ENCODE measurements at regions not wholly inside any gene's neighbourhood (a gene's known extent, or its start where the extent isn't known, plus 50 kb on each side); places are given as distances from the start of the nearest gene placed in this dataset.
"Not testable (repeated sequence)": the region's sequence is repeated elsewhere in the genome, so short reads cannot be mapped to it uniquely, and the experiment has no call there.

DNA sequence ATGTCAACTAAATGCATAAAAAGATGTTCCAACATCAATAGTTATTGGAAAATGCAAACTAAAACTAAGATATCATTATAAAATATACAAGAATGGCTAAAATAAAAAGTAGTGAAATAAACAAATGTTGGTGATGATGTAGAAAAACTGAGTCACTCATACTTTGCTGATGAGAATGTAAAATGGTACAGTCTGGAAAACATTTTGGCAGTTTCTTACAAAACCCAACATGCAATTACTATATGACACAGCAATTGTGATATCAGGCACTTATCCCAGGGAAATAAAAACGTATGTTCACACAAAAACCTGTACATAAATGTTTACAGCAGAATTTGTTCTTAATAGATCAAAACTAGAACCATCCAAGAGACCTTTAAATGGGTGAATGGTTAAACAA lies 182.6 kb downstream of the RTL9 start:
- Histone ChIP-seq H3K36me3 (ENCODE audit: control insufficient read depth in 2 of 2, insufficient read depth in 2 of 2, low read length in 1 of 2) (no peaks in the 10 kb centered on the region), H3K27ac (ENCODE audit: low read depth in 2 of 2, low read length in 1 of 2) (no peak overlapping the region), H3K9me3 (ENCODE audit: control insufficient read depth in 2 of 2, insufficient read depth in 1 of 2, low read depth in 1 of 2, low read length in 1 of 2) (no peaks in the 10 kb centered on the region), H3K27me3 (ENCODE audit: control insufficient read depth in 1 of 2, insufficient read depth in 2 of 2, low read length in 2 of 2) (peaks cover 0 to under 1% of the 10 kb centered on the region in 2 donors), H3K4me1 (ENCODE audit: control insufficient read depth in 2 of 2, insufficient read depth in 2 of 2, low read length in 1 of 2) (no peaks in the 10 kb centered on the region), H3K4me3 (ENCODE audit: low read depth in 1 of 2, low read length in 2 of 2) (no peak overlapping the region)
- 43 to 49% methylated on average over 1 of the region's 1 CpG for WGBS, 2 donors

DNA sequence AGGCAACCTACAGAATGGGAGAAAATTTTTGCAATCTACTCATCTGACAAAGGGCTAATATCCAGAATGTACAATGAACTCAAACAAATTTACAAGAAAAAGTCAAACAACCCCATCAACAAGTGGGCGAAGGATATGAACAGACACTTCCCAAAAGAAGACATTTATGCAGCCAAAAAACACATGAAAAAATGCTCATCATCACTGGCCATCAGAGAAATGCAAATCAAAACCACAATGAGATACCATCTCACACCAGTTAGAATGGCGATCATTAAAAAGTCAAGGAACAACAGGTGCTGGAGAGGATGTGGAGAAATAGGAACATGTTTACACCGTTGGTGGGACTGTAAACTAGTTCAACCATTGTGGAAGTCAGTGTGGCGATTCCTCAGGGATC lies 192.2 kb downstream of the RTL9 start:
- not testable (repeated sequence) for H3K27ac ChIP-seq (ENCODE audit: low read depth in 2 of 2, low read length in 1 of 2); H3K9me3 ChIP-seq (ENCODE audit: control insufficient read depth in 2 of 2, insufficient read depth in 1 of 2, low read depth in 1 of 2, low read length in 1 of 2); H3K4me1 ChIP-seq (ENCODE audit: control insufficient read depth in 2 of 2, insufficient read depth in 2 of 2, low read length in 1 of 2); H3K27me3 ChIP-seq (ENCODE audit: control insufficient read depth in 1 of 2, insufficient read depth in 2 of 2, low read length in 2 of 2); H3K4me3 ChIP-seq (ENCODE audit: low read depth in 1 of 2, low read length in 2 of 2); H3K36me3 ChIP-seq (ENCODE audit: control insufficient read depth in 2 of 2, insufficient read depth in 2 of 2, low read length in 1 of 2)
- WGBS, 2 donors = 82 to 92% methylated on average over 4 of the region's 4 CpGs

DNA sequence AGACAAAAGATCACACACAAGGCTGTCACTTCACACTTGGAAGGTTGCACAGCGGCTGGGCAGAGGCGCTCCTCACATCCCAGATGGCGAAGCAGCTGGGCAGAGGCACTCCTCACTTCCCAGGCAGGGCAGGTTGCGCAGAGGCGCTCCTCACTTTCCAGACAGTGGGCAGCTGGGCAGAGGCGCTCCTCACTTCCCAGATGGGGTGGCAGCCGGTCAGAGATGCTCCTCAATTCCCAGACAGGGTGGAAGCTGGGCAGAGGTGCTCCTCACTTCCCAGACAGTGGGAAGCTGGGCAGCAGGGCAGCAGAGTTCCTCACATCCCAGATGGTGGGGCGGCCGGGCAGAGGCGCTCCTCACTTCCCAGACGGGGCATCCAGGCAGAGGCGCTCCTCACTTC lies 199.2 kb downstream of the RTL9 start:
- Histone ChIP-seq H3K9me3 (ENCODE audit: control insufficient read depth in 2 of 2, insufficient read depth in 1 of 2, low read depth in 1 of 2, low read length in 1 of 2) (peaks cover 0 to 9% of the 10 kb centered on the region in 2 donors), H3K4me3 (ENCODE audit: low read depth in 1 of 2, low read length in 2 of 2) (no peak overlapping the region), H3K27me3 (ENCODE audit: control insufficient read depth in 1 of 2, insufficient read depth in 2 of 2, low read length in 2 of 2) (no peaks in the 10 kb centered on the region), H3K27ac (ENCODE audit: low read depth in 2 of 2, low read length in 1 of 2) (no peak overlapping the region), H3K36me3 (ENCODE audit: control insufficient read depth in 2 of 2, insufficient read depth in 2 of 2, low read length in 1 of 2) (no peaks in the 10 kb centered on the region), H3K4me1 (ENCODE audit: control insufficient read depth in 2 of 2, insufficient read depth in 2 of 2, low read length in 1 of 2) (no peaks in the 10 kb centered on the region)
- 95 to 98% methylated on average over 12 of the region's 12 CpGs for WGBS, 2 donors

GRCh38 chrX:110558406-110558805 lies 199.8 kb downstream of the RTL9 start:
- Histone ChIP-seq H3K27ac (ENCODE audit: low read depth in 2 of 2, low read length in 1 of 2) (no peak overlapping the region), H3K36me3 (ENCODE audit: control insufficient read depth in 2 of 2, insufficient read depth in 2 of 2, low read length in 1 of 2) (no peaks in the 10 kb centered on the region), H3K27me3 (ENCODE audit: control insufficient read depth in 1 of 2, insufficient read depth in 2 of 2, low read length in 2 of 2) (no peaks in the 10 kb centered on the region), H3K4me3 (ENCODE audit: low read depth in 1 of 2, low read length in 2 of 2) (no peak overlapping the region), H3K9me3 (ENCODE audit: control insufficient read depth in 2 of 2, insufficient read depth in 1 of 2, low read depth in 1 of 2, low read length in 1 of 2) (peaks cover 0 to 9% of the 10 kb centered on the region in 2 donors), H3K4me1 (ENCODE audit: control insufficient read depth in 2 of 2, insufficient read depth in 2 of 2, low read length in 1 of 2) (no peaks in the 10 kb centered on the region)
- 78 to 79% methylated on average over 16 of the region's 16 CpGs for WGBS, 2 donors

GRCh38 chrX:110561034-110561433 lies 202.4 kb downstream of the RTL9 start:
- peaks cover 0 to 9% of the 10 kb centered on the region in 2 donors for H3K9me3 ChIP-seq (ENCODE audit: control insufficient read depth in 2 of 2, insufficient read depth in 1 of 2, low read depth in 1 of 2, low read length in 1 of 2)
- H3K36me3 ChIP-seq (ENCODE audit: control insufficient read depth in 2 of 2, insufficient read depth in 2 of 2, low read length in 1 of 2) = no peaks in the 10 kb centered on the region
- no peak overlapping the region for H3K27ac ChIP-seq (ENCODE audit: low read depth in 2 of 2, low read length in 1 of 2)
- no peaks in the 10 kb centered on the region for H3K4me1 ChIP-seq (ENCODE audit: control insufficient read depth in 2 of 2, insufficient read depth in 2 of 2, low read length in 1 of 2)
- 45% methylated on average over 2 of the region's 2 CpGs for WGBS, 2 donors
- H3K27me3 ChIP-seq (ENCODE audit: control insufficient read depth in 1 of 2, insufficient read depth in 2 of 2, low read length in 2 of 2) = no peaks in the 10 kb centered on the region
- H3K4me3 ChIP-seq (ENCODE audit: low read depth in 1 of 2, low read length in 2 of 2) = no peak overlapping the region

GRCh38 chrX:110563282-110563681 lies 204.6 kb downstream of the RTL9 start:
- Histone ChIP-seq H3K27ac (ENCODE audit: low read depth in 2 of 2, low read length in 1 of 2) (no peak overlapping the region), H3K9me3 (ENCODE audit: control insufficient read depth in 2 of 2, insufficient read depth in 1 of 2, low read depth in 1 of 2, low read length in 1 of 2) (peaks cover 0 to 3% of the 10 kb centered on the region in 2 donors), H3K4me1 (ENCODE audit: control insufficient read depth in 2 of 2, insufficient read depth in 2 of 2, low read length in 1 of 2) (no peaks in the 10 kb centered on the region), H3K4me3 (ENCODE audit: low read depth in 1 of 2, low read length in 2 of 2) (no peak overlapping the region), H3K27me3 (ENCODE audit: control insufficient read depth in 1 of 2, insufficient read depth in 2 of 2, low read length in 2 of 2) (no peaks in the 10 kb centered on the region), H3K36me3 (ENCODE audit: control insufficient read depth in 2 of 2, insufficient read depth in 2 of 2, low read length in 1 of 2) (no peaks in the 10 kb centered on the region)

GRCh38 chrX:110568441-110568840 lies 209.8 kb downstream of the RTL9 start:
- no peaks in the 10 kb centered on the region for H3K9me3 ChIP-seq (ENCODE audit: control insufficient read depth in 2 of 2, insufficient read depth in 1 of 2, low read depth in 1 of 2, low read length in 1 of 2)
- no peaks in the 10 kb centered on the region for H3K4me1 ChIP-seq (ENCODE audit: control insufficient read depth in 2 of 2, insufficient read depth in 2 of 2, low read length in 1 of 2)
- WGBS, 2 donors = 53 to 71% methylated on average over 2 of the region's 2 CpGs
- no peak overlapping the region for H3K27ac ChIP-seq (ENCODE audit: low read depth in 2 of 2, low read length in 1 of 2)
- H3K36me3 ChIP-seq (ENCODE audit: control insufficient read depth in 2 of 2, insufficient read depth in 2 of 2, low read length in 1 of 2) = no peaks in the 10 kb centered on the region
- no peaks in the 10 kb centered on the region for H3K27me3 ChIP-seq (ENCODE audit: control insufficient read depth in 1 of 2, insufficient read depth in 2 of 2, low read length in 2 of 2)
- no peak overlapping the region for H3K4me3 ChIP-seq (ENCODE audit: low read depth in 1 of 2, low read length in 2 of 2)

DNA sequence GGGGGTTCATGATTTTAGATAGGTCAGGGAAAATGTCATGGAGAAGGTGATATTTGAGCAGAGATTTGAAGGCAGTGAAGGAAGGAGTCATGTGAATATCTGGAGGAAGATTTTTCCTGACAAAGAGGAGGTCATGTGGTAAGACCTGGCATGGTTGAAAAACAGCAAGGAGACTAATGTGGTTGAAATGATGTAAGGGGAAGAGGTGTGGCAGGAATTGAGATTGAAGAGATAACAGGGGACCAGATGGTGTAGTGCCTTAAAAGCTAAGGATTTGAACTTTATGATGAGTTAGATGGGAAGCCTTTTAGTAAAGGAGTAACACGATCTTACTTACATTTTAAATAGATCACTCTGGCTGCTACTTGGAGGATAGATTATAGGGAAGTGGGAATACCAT lies 210.9 kb downstream of the RTL9 start:
- Histone ChIP-seq H3K27ac (ENCODE audit: low read depth in 2 of 2, low read length in 1 of 2) (no peak overlapping the region), H3K4me3 (ENCODE audit: low read depth in 1 of 2, low read length in 2 of 2) (no peak overlapping the region), H3K9me3 (ENCODE audit: control insufficient read depth in 2 of 2, insufficient read depth in 1 of 2, low read depth in 1 of 2, low read length in 1 of 2) (no peaks in the 10 kb centered on the region), H3K4me1 (ENCODE audit: control insufficient read depth in 2 of 2, insufficient read depth in 2 of 2, low read length in 1 of 2) (no peaks in the 10 kb centered on the region), H3K36me3 (ENCODE audit: control insufficient read depth in 2 of 2, insufficient read depth in 2 of 2, low read length in 1 of 2) (no peaks in the 10 kb centered on the region), H3K27me3 (ENCODE audit: control insufficient read depth in 1 of 2, insufficient read depth in 2 of 2, low read length in 2 of 2) (no peaks in the 10 kb centered on the region)
- 52 to 57% methylated on average over 1 of the region's 1 CpG for WGBS, 2 donors

- Histone ChIP-seq H3K27ac (ENCODE audit: low read depth in 2 of 2, low read length in 1 of 2) (no peak overlapping the region), H3K36me3 (ENCODE audit: control insufficient read depth in 2 of 2, insufficient read depth in 2 of 2, low read length in 1 of 2) (no peaks in the 10 kb centered on the region), H3K9me3 (ENCODE audit: control insufficient read depth in 2 of 2, insufficient read depth in 1 of 2, low read depth in 1 of 2, low read length in 1 of 2) (no peaks in the 10 kb centered on the region), H3K4me3 (ENCODE audit: low read depth in 1 of 2, low read length in 2 of 2) (no peak overlapping the region), H3K4me1 (ENCODE audit: control insufficient read depth in 2 of 2, insufficient read depth in 2 of 2, low read length in 1 of 2) (no peaks in the 10 kb centered on the region), H3K27me3 (ENCODE audit: control insufficient read depth in 1 of 2, insufficient read depth in 2 of 2, low read length in 2 of 2) (peaks cover 0 to 6% of the 10 kb centered on the region in 2 donors)
Measured at GRCh38 chrX:110578270-110578669, 217.3 kb downstream of the CHRDL1 start.

DNA sequence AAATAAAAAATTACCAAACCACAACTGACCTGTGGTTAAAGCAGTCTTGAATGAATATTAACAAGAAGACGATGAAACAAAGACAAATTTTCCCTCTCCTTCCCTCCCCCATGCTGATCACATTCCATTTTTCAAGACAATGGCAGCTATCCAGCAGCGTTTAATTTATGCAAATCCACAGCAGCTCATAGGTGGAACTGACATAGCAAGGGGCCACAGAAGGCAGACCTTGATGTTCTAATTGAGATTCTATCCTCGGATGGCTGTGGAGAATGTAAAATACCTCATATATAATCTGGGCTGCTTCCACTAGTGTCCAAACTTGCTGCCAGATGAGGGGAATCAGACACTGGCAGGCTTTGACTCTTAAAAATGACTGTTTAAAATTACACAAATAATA lies 211.5 kb downstream of the CHRDL1 start:
- no peak overlapping the region for H3K27ac ChIP-seq (ENCODE audit: low read depth in 2 of 2, low read length in 1 of 2)
- H3K4me3 ChIP-seq (ENCODE audit: low read depth in 1 of 2, low read length in 2 of 2) = no peak overlapping the region

More for the DNA sequence above, 211.5 kb downstream of the CHRDL1 start:
- Histone ChIP-seq H3K27me3 (ENCODE audit: control insufficient read depth in 1 of 2, insufficient read depth in 2 of 2, low read length in 2 of 2) (peaks cover 0 to 9% of the 10 kb centered on the region in 2 donors), H3K36me3 (ENCODE audit: control insufficient read depth in 2 of 2, insufficient read depth in 2 of 2, low read length in 1 of 2) (no peaks in the 10 kb centered on the region), H3K9me3 (ENCODE audit: control insufficient read depth in 2 of 2, insufficient read depth in 1 of 2, low read depth in 1 of 2, low read length in 1 of 2) (no peaks in the 10 kb centered on the region), H3K4me1 (ENCODE audit: control insufficient read depth in 2 of 2, insufficient read depth in 2 of 2, low read length in 1 of 2) (no peaks in the 10 kb centered on the region)
- 39 to 44% methylated on average over 3 of the region's 3 CpGs for WGBS, 2 donors

Data from esophagus (tissue), 2 donors.